ENCODE measurements at regions not wholly inside any gene's neighbourhood (a gene's known extent, or its start where the extent isn't known, plus 50 kb on each side); places are given as distances from the start of the nearest gene placed in this dataset.
"Not testable (repeated sequence)": the region's sequence is repeated elsewhere in the genome, so short reads cannot be mapped to it uniquely, and the experiment has no call there.

GRCh38 chr12:19671695-19672094, 232.4 kb downstream of the AEBP2 start:
- DNase-seq = no peak

GRCh38 chr12:19674437-19674836, 235.1 kb downstream of the AEBP2 start:
- DNase-seq = no peak

- no peak for DNase-seq
These were observed 236.1 kb downstream of the AEBP2 start for GRCh38 chr12:19675361-19675760.

- not testable (repeated sequence) for DNase-seq
These were observed 239.2 kb downstream of the AEBP2 start for GRCh38 chr12:19678501-19678900.

GRCh38 chr12:19681007-19681406, 241.7 kb downstream of the AEBP2 start:
- no peak for DNase-seq

GRCh38 chr12:19683178-19683927, 244.1 kb downstream of the AEBP2 start:
- no peak for DNase-seq

- no peak for DNase-seq
These were observed 248.1 kb downstream of the AEBP2 start for GRCh38 chr12:19687371-19687770.

- DNase-seq = no peak
These were observed 249.2 kb downstream of the AEBP2 start for GRCh38 chr12:19688532-19688931.

- DNase-seq = no peak
These were observed 249.9 kb downstream of the AEBP2 start for GRCh38 chr12:19689226-19689625.

GRCh38 chr12:19689801-19690472, 250.6 kb downstream of the AEBP2 start:
- no peak for DNase-seq

- DNase-seq = no peak
These were observed 252.8 kb downstream of the AEBP2 start for GRCh38 chr12:19692091-19692490.

GRCh38 chr12:19692566-19692965, 253.3 kb downstream of the AEBP2 start:
- no peak for DNase-seq

- no peak for DNase-seq
These were observed 255.3 kb downstream of the AEBP2 start for GRCh38 chr12:19694627-19695026.

GRCh38 chr12:19695244-19696098, 256.2 kb downstream of the AEBP2 start:
- DNase-seq = no peak

- no peak for DNase-seq
These were observed 261.7 kb downstream of the AEBP2 start for GRCh38 chr12:19700969-19701368.

- DNase-seq = no peak
These were observed 265.7 kb downstream of the AEBP2 start for GRCh38 chr12:19704966-19705365.

GRCh38 chr12:19706936-19707335, 267.6 kb downstream of the AEBP2 start:
- no peak for DNase-seq

- no peak for DNase-seq
These were observed 268.7 kb downstream of the AEBP2 start for GRCh38 chr12:19707948-19708409.

GRCh38 chr12:19709889-19710288, 270.6 kb downstream of the AEBP2 start:
- DNase-seq = no peak

- DNase-seq = no peak
These were observed 271.8 kb downstream of the AEBP2 start for GRCh38 chr12:19710811-19711793.

GRCh38 chr12:19712041-19712440, 272.7 kb downstream of the AEBP2 start:
- DNase-seq = no peak

- DNase-seq = no peak
These were observed 279.1 kb downstream of the AEBP2 start for GRCh38 chr12:19718401-19718800.
